HG02840 (cell line): ENCODE measurements at regions not wholly inside any gene's neighbourhood (a gene's known extent, or its start where the extent isn't known, plus 50 kb on each side); places are given as distances from the start of the nearest gene placed in this dataset.

Experiments
- ATAC-seq: cut with Tn5 transposase; IDR thresholded peaks from one replicate; pipeline ENCODE4 v1.9.1; 2021; ENCODE audit warnings: mild to moderate bottlenecking, moderate library complexity, moderate number of reproducible peaks; ENCODE audit not compliant: unreplicated experiment, low FRiP score

DNA sequence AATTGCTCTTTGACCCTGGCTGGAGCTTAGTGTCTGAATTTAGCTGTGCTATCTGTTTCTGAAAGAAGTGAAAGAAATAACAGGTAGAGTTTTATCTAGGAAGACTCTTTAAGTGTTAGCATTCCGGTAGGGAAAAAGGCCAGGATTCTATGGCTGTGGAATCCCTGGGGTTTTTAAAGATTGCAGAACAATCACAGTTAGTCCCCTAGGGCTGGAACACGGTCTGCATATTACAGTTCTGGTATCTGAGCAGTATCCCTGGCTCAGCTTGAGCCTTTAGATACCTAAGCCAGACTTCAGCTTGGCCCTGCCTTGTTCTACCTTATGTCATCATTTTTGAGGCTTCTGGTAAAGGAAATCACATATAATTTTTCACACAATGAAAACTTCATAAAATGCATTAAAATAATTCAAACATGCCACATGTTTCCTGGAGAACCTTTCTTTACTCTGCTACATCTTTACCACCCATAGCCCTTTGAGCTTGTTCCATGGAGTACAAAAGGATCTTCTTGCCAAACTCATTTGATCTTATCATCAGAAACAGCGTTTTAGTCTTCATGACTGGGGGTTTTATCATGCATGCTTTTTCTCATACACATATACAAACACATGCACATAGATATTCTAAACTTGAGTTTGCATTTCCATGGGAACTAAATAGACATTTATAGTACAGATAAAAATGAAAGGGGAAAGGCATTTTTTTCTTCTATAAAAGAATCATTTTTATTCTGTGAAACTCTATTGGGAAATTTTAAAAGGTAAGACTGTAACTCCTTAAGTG lies 410.8 kb downstream of the CETN3 start:
- no peak for ATAC-seq

DNA sequence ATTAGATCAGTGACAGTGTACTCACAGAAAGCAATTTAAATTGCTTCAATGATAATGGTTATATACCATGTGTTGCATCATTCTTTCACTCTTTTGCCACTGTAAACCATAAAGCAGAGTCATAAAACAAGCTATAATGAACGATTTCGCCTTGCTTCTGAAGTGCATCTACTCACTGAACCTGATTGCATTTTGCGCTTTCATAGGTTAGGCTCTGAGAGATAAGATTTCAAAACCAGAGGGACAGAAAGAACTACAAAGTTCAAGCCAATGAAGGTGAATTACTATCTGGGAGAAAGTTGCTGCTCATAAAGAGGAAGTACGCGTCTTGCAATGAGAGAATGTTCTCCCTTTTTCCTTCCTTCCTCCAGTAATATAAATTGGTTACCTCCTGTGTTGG lies 412.7 kb downstream of the CETN3 start:
- ATAC-seq = no peak

DNA sequence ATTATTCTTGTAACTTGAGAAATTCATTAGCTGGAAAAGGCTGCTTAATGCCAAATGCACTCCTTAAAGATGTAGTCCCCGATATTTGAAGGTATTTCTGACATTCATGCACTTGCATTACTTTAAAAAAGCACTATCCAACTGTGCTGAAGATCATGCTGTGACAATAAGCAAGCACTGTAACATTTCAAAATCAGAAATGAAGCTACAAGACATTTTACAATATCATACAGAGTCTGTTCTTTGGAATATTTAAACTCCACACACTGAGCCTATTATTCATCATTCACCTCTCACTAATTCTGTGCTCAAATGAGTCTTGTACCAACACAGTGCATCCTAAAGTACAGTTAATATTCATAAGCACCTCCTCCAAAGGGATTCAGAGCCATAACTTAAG lies 413.2 kb downstream of the CETN3 start:
- ATAC-seq = no peak

DNA sequence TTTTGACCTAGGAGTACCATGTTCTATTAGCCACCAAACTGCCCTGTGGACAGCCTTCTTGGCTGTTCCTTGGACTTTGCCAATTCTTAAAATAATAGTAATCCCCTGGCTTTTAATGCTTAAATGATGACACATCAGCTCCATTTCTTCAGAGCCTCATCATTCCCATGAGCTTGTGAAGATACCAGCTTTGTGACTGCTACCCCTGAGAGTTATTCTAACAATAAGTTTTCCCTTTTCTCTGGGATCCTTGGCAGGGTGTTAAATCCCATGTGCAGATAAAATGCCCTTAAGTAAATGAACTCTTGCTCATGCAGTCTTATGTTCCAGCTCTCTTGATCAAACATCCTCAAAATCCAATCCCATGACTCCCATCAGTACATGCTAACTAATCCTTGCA lies 415.3 kb downstream of the CETN3 start:
- ATAC-seq = no peak

DNA sequence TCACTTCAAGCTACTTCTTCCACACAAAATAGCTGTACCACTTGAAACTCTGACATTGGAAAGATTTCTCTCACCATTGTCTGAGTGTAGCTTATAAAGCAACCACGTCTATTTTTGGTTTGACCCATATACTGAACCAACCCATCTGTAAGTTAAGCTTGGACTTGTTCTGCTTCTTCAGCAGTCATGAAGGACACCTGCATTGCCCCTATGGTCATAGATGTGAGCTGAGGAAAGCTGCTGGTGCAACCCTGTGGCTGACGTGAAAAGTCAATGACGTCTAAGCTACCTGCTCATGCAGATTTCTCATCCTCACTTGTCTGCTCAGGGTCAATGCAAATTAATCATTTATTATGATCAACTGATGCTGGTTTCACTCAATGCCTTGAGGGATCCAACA lies 417.4 kb downstream of the CETN3 start:
- no peak for ATAC-seq

DNA sequence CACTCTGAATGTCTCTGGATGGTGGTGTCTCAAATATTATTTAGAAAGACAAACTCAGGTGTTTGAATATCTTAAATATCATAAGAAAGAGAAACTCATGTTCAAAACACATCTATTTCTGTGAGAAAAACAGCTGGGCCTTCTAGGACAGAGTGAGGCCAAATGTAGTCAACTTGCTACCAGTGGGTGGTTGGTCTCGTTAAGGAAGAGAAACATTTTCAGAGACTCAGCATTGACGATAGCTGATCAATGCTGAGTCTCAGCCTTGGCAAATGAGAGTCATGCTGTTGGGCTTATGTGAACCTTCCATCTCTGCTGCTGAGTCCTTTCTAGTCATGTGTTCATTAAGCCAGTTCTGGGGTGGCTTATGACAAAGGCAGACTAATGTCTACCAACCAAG lies 418.0 kb downstream of the CETN3 start:
- ATAC-seq = no peak

DNA sequence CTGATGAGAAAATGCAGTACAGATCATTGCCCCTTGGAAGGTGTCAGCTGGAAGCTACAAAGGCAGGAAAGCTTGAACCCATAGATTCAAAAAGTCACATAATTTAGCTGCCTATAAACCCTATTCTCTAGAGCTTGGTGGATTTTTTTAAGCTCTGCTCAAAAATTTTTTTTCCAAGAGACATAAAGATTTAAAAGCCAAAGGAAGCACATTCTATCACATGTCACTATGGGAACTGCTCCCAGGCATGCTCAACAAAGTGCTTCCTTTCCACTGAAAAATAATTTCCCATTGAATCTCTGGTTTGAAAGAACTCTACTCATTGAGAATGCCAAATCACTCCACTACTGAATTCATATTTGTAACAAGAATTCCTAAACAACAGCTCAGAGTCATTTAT lies 419.8 kb downstream of the CETN3 start:
- ATAC-seq = no peak

DNA sequence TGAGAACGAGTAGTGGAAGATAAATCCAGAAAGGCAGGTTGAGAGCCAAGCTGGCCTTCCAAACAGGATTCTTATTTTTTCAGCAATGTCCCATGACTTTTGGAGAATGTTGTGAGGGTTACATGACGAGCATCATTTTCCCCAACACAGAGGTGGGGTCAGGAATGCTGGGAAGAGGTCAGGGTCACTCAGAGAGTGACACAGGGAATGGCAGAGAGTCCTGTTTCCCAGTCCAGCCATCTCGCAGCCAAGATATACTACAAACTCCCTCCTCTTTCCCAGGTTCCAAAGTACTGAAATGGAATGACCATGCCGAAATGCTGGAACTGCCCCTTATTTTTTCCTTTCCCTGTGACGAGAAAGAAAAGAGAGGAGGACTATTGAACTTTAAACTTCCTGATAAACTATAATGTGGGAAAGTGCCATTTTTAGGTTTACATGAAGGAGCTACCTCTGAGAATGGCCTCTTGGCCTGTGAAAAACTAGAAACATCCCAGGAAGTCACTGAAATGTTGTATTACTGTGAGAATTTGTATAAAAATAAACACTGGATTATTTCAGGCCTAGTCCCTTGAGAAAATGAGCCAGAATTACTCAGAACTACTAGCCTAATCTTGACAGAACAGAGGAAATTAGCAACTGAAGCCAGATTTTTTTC lies 420.4 kb downstream of the CETN3 start:
- ATAC-seq = no peak

DNA sequence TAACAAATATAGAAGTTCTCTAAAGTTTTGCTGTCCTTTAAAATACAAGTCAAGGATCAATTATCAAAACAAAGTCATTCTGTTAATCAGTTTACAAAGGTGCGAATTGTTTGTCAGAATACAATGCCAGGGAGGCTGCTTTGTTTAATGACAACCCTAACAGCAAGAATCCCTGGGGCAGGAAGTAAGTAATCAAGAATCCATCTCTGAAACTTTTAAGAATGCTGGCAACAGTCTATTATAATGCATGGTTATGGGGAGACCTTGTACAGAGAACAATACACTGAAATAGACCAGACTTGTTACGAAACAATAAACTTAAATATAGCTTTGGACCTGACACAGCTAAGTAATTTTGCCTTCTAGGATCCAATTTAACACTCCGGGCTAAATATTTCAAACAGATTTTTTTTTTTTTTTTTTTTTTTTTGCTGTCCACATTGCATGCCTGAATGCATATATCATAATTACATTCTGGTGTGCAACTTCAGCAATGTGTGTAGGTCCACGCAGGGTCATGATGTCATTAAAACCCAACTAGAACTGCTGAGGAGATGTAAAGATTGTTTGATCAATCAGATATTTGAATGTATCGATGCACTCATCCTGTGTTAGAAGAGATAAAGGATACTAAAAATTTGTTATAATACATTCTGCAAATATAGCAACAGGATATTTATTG lies 421.3 kb downstream of the CETN3 start:
- no peak for ATAC-seq

DNA sequence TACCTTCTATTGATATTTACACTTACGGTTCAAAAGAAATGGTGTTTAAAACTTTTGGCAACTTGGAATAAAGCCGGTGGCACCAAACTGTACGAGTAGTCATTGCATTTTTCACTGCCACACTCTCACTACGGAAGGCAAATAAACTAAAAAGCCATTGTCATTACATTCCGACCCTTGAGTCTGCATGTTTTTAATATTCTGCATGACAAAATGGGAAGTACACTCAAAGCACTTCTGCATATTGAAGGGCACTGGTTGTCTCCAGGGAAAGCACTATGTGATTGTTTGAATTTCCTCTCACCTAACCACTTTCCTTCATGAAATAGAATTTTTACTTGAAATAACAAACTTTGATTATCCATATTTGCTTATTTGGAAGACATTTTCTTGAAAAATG lies 426.3 kb downstream of the CETN3 start:
- ATAC-seq = no peak

DNA sequence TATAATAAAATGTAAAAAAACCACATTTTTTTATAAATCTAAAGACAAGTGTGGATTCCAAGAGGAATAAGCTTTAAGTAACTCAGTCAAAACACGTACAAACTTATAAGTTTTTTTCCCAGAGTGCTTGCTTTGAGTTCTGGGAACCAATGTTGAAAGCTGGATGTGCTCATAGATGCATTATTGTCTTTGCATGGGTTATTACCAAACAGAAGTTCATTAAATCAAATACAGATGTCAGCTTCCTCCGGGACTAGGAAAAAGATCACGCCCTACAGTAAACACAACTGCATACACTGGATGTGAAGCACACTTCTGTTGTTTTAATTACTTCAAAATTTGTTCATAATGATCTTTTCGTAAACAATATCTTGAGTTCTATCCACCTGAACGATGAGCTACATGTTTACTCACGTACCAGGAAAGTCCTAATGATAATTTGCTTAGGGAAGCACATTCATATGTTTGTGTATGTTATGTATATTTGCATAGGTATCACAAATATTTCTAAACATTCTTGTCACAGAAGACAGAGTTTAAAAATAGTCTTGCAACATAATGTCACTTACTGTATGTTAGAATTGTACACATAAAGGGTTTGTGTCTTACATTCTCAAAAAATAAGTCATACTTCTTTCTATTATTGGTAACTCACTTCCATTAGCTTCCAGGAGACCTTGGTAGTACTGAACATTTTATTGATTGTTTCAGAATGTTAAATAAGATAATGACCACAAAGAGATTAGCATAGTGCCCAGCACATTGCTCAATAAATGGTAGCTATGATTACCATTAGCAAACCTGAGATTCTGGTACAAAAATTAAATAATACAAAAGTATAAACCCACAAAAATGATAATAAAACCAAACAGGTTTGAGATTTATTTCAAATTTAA lies 427.4 kb downstream of the CETN3 start:
- ATAC-seq = no peak

DNA sequence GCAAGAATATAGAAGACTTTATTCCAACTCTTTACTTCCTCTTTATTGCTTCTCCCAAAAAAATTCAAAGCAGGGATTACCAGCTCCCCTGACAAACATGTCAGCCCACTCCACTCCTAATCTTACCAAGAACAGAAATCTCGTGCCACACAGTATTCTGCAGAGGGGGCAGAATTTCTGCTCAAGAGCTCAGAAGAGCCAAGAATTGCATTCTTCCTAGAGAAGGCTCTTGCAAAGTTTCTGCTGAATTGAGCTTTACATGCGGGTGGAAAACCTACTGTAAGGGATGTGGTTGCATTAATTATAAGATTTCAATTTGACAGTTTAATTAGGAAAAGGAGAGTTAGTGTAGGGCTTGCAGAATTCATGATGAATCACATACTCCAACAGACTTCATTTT lies 428.5 kb downstream of the CETN3 start:
- ATAC-seq = no peak

DNA sequence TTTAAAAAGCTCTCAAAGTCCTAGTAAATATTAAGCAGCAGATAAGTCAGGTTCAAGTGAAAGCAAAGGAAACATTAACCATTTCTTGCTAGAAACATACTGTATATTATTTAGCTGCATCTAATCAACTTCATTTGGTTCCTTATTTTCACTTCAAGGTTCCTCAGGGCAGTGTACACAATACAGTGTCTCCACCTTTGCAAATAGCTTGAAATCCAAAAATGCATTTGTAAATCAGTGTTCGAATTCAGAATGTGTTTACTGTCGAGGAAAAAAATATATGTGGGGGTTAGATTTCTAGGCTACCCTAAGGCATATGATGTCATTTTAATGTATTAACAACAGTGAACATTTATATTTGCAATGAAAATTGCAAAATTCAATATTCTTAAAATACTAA lies 436.0 kb downstream of the CETN3 start:
- ATAC-seq = no peak

DNA sequence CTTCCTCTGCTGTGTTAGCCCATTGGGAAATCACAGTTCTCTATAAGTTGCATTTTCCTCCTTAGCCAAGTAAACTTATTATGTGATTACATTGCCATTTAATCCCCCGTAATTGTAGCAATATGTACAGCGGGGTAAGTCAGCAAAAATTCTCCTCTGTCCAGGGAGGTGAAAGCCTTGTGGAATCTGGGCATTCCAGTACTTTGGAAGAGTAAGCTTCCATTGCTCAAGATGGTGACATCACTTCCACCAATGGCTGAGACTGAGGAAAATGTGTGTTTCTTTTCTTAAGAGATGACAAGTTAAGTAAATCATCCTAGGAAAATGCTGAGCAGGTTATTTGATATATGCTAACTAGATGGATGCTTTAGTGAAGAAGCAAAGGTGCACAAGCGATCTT lies 436.7 kb downstream of the CETN3 start:
- no peak for ATAC-seq

DNA sequence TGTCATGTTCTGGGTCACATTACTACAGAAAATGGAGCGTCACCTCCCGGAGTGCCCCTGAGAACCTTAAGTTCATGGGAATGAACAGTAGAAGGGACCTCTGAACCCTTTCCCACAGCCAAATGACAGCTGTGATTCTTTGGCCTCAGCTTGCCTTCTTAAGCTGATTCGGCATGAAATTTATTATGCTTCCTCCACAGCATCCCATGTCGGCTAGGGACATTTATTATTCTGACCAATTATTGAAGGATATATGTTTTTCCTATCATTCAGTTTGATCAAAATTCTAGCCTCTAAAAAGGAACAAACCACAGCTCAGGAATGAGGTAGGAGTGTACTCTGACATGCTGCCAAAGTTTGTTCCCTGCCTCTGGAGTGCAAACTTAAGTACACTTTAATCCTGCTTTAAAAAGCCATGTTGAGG lies 440.6 kb downstream of the CETN3 start:
- ATAC-seq = no peak

DNA sequence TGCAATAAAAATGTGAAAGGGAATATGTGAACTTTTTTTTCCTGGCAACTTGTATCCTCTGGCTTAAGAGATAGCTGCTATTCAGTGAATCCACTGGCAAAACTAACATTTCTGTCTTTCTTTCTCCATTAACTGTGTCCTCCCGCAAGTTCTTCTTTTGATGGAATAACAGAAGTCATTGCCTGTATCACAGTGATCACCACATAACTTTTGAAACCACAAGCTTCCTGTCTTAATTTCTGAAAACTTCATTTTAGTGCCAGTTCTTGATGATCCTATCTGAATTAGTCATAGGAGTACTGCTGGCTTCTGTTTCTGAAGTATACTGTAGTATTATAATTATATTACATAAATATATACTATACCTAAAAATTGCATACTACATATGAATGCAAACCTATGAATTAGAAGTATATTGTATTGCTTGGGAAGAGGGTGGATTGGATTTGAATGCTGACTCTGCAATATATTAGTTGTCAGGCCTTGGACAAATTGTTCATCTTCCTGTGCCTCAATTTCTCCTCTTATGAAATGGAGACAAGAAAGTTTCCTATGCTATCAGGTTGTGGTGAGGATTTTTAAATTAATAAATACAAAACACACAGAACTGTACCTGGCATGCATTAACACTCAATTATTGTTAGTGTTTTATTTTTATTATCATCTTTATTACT lies 441.6 kb downstream of the CETN3 start:
- no peak for ATAC-seq

DNA sequence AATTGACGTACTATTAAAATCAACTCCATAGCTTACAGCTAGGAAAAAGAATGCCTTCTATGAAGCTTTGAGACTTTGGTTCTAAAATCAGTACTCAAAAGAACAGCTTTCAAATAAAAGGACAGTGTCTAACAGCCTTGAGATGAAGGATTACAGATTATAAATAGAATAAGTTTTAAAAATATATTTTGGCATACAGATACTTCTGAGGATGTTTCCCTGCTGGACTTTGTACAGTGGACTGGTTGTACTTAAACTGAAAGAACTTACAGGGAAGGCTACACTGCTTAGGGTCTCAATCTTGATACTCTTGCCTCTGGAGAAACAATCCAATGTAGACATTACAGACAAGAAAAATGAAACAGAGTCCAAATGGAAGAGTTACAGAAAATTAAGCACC lies 452.7 kb downstream of the CETN3 start:
- ATAC-seq = no peak

DNA sequence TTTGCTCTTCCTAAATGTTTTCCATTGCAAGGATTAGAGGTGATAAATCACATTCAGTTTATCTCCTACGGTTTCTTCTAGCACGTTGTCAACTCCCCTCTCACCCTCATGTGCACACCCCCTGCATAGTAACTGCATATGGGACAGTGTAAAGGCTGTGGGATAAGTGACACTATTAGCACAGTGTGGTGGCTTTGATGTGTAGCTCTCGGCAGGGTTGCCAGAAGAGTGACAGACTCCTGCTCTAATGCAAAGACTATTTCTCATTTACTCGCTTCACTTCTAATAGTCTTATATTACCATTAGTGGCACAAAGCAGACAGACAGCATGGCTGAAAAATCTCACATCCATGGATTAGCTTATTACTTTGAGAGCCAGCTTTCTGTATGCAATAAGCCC lies 454.6 kb downstream of the CETN3 start:
- ATAC-seq = no peak

DNA sequence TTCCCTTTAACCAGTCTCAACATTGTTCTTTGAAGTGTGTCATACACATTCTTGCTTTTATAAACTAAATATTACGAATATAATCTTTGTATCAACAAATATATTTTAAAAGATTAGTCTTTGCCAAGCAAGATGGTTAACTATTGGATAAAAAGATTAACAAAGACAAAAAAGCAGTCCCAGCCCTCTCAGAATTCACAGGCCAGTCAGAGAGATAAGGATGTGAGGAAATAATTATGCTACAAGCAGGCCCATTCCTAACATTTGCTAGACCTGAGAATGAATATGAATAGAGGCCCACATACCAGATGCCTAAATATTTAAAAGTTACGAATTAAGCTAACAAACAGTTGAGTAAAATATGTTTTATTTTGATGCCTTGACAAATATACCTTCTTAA lies 457.7 kb downstream of the CETN3 start:
- no peak for ATAC-seq

DNA sequence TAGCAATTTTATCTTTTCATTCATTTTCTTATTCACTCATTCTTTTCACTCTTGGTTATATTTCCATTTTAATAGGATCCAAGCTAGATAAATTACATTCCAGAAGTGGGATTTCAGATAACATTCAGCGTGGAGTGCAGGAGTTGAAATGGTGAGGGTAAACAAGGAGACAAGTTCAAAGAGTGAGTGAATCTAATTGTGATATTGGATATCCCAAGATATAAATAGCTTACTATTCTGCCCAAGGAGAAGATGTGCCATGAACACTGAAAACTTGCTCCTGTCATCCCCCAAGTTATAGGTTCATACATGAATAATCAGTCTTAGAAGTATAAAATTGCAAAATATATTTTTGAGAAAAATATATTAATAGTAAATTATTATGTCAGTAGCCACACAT lies 459.3 kb downstream of the CETN3 start:
- no peak for ATAC-seq
